Activated naive CD4-positive, alpha-beta T cell treated with anti-CD3 and anti-CD28 coated beads, Interleukin-2, amount 50 U/mL, for 72 hours (primary cell): ENCODE measurements at regions not wholly inside any gene's neighbourhood (a gene's known extent, or its start where the extent isn't known, plus 50 kb on each side); places are given as distances from the start of the nearest gene placed in this dataset.
"Not testable (repeated sequence)": the region's sequence is repeated elsewhere in the genome, so short reads cannot be mapped to it uniquely, and the experiment has no call there.

Experiments
- ATAC-seq, 2 donors: fragments of 150-1000 bp; cut with Tn5 transposase; 2 replicates each; pipeline ENCODE4 v1.10.0; 2021; ENCODE audit warnings: mild to moderate bottlenecking in 2 of 2, moderate library complexity in 2 of 2
- DNase-seq, 2 donors: peaks; one replicate each; pipeline ENCODE4 v3.0.0; 2021 to 2022; ENCODE audit warnings: low spot score in 2 of 2
- H3K27ac Mint-ChIP-seq, 2 donors: one replicate each; pipeline ENCODE4 v1.8.0; 2022; ENCODE audit warnings: mild to moderate bottlenecking in 2 of 2, mixed read lengths in 2 of 2
- H3K36me3 Mint-ChIP-seq, 2 donors: one replicate each; pipeline ENCODE4 v1.8.0; 2022; ENCODE audit warnings: mixed read lengths in 2 of 2
- H3K9me3 Mint-ChIP-seq, 2 donors: one replicate each; pipeline ENCODE4 v1.8.0; 2022; ENCODE audit warnings: mixed read lengths in 2 of 2

DNA sequence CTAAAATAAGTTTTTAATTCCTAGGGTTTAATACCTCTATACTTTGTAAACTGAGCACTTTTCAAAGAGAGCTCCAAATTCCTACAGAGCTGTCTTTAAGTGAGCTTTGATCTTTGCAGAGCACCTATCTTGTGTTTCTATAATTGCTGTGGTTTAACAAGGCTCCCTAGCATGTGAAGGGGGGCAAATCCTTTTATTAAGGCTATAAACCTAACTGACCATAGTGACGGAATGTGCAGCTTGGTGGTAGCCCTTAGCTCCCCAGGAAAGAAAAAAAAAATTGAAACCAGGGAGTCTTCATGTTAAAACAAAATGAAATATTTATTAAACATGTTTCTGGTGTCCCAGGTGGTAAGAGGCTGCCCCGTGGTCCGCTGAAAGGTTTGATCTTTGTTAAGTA lies 78.6 kb upstream of the ETAA1 start:
- no peaks in the 10 kb centered on the region for H3K36me3 Mint-ChIP-seq

GRCh38 chr2:67318993-67319481 lies 78.1 kb upstream of the ETAA1 start:
- DNase-seq (no peak), ATAC-seq (no peak)
- H3K9me3 Mint-ChIP-seq, result no peaks in the 10 kb centered on the region
- no peak overlapping the region for H3K27ac Mint-ChIP-seq
- no peaks in the 10 kb centered on the region for H3K36me3 Mint-ChIP-seq

More for the DNA sequence above, 78.6 kb upstream of the ETAA1 start:
- no peak for ATAC-seq
- DNase-seq, result no peak
- H3K9me3 Mint-ChIP-seq, result no peaks in the 10 kb centered on the region
- no peak overlapping the region for H3K27ac Mint-ChIP-seq

- no peaks in the 10 kb centered on the region for H3K36me3 Mint-ChIP-seq
- DNase-seq, result no peak
- no peak overlapping the region for H3K27ac Mint-ChIP-seq
- H3K9me3 Mint-ChIP-seq, result no peaks in the 10 kb centered on the region
- no peak for ATAC-seq
These were observed 76.1 kb upstream of the ETAA1 start for GRCh38 chr2:67320861-67321587.

DNA sequence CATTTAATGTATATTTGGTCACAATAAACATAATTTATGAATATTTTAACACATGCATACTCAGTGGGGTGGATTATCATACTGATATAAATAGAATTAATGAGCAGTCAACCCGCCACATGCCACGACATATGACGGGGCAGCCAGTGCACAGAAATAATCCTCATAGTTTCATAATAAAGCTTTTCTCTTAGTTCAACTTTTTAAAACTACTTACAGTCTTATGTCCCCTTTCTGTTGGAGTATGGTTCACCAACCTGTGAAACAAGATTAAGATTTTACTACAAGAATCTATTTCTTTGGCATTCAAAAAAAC lies 75.6 kb upstream of the ETAA1 start:
- DNase-seq (no peak), ATAC-seq (no peak)
- Mint-ChIP-seq H3K36me3 (no peaks in the 10 kb centered on the region), H3K9me3 (no peaks in the 10 kb centered on the region), H3K27ac (no peak overlapping the region)

- H3K27ac Mint-ChIP-seq, result no peak overlapping the region
- H3K36me3 Mint-ChIP-seq, result no peaks in the 10 kb centered on the region
- no peaks in the 10 kb centered on the region for H3K9me3 Mint-ChIP-seq
- DNase-seq, result no peak
- no peak for ATAC-seq
These were observed 74.7 kb upstream of the ETAA1 start for GRCh38 chr2:67322353-67323001.

- no peaks in the 10 kb centered on the region for H3K36me3 Mint-ChIP-seq
- DNase-seq, result no peak
- no peaks in the 10 kb centered on the region for H3K9me3 Mint-ChIP-seq
- no peak for ATAC-seq
- no peak overlapping the region for H3K27ac Mint-ChIP-seq
These were observed 73.7 kb upstream of the ETAA1 start for GRCh38 chr2:67323209-67323991.

DNA sequence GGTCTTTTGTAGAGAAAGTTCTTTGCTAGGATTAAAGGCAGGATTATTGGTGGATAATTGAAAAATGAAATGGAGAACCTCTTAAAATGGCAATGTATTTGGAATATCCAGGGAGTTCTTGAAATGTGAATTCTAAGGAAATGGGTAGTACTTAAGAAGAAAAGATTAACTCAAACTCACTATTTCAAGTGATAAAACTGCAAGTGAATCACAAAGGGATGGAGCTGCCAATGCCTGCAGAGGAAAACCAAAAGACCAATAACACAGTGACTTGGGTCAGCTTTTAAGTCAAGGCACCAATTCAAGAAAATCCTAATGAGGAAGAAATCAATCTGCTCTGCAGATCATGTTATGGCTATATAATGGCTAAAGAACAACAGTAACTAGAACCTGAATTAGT lies 67.6 kb upstream of the ETAA1 start:
- Mint-ChIP-seq H3K9me3 (no peaks in the 10 kb centered on the region), H3K27ac (no peak overlapping the region), H3K36me3 (no peaks in the 10 kb centered on the region)
- DNase-seq, result no peak
- no peak for ATAC-seq

DNA sequence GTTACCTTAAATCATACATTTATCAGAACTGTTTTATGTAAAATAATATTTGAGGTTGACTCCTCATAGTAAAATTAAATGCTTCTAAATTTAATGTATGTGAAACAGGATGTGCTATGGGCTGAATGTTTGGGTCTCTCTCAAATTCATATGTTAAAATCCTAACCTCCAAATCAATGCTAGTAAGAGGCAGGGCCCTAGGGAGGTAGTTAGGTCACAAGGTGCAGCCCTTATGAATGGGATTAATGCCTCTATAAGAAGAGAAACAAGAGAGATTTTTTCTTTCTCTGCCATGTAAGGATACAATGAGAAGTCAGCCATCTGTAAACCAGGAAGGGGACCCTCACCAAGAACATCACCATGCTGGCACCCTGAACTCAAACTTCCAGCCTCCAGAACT lies 67.2 kb upstream of the ETAA1 start:
- no peak overlapping the region for H3K27ac Mint-ChIP-seq
- H3K9me3 Mint-ChIP-seq, result no peaks in the 10 kb centered on the region
- DNase-seq, result no peak
- H3K36me3 Mint-ChIP-seq, result no peaks in the 10 kb centered on the region
- no peak for ATAC-seq

DNA sequence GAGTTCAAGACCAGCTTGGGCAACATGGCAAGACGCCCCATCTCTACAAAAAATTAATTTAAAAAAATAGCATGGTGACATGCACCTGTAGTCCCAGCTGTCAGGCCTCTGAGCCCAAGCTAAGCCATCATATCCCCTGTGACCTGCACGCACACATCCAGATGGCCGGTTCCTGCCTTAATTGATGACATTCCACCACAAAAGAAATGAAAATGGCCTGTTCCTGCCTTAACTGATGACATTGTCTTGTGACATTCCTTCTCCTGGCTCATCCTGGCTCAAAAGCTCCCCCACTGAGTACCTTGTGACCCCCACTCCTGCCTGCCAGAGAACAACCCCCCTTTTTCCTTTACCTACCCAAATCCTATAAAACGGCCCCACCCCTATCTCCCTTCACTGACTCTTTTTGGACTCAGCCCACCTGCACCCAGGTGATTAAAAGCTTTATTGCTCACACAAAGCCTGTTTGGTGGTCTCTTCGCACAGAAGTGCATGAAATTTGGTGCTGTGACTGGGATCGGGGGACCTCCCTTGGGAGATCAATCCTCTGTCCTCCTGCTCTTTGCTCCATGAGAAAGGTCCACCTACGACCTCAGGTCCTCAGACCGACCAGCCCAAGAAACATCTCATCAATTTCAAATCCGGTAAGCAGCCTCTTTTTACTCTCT lies 65.6 kb upstream of the ETAA1 start:
- not testable (repeated sequence) for H3K9me3 Mint-ChIP-seq, DNase-seq, ATAC-seq, H3K36me3 Mint-ChIP-seq
- peak overlapping the region in 1 of 2 donors; percentile 38 for H3K27ac Mint-ChIP-seq

GRCh38 chr2:67337903-67338302 lies 59.2 kb upstream of the ETAA1 start:
- ATAC-seq, result no peak
- H3K27ac Mint-ChIP-seq, result no peak overlapping the region

GRCh38 chr2:67338601-67339233 lies 58.4 kb upstream of the ETAA1 start:
- Mint-ChIP-seq H3K36me3 (no peaks in the 10 kb centered on the region), H3K9me3 (no peaks in the 10 kb centered on the region), H3K27ac (no peak overlapping the region)
- no peak for DNase-seq
- ATAC-seq, result no peak

More at GRCh38 chr2:67337903-67338302, 59.2 kb upstream of the ETAA1 start:
- H3K36me3 Mint-ChIP-seq, result no peaks in the 10 kb centered on the region
- DNase-seq, result no peak
- H3K9me3 Mint-ChIP-seq, result no peaks in the 10 kb centered on the region

- no peak overlapping the region for H3K27ac Mint-ChIP-seq
These were observed 57.8 kb upstream of the ETAA1 start for GRCh38 chr2:67339234-67339885.

GRCh38 chr2:67340133-67341011 lies 56.8 kb upstream of the ETAA1 start:
- Mint-ChIP-seq H3K36me3 (no peaks in the 10 kb centered on the region), H3K9me3 (no peaks in the 10 kb centered on the region), H3K27ac (no peak overlapping the region)
- no peak for DNase-seq
- ATAC-seq, result no peak

More at GRCh38 chr2:67339234-67339885, 57.8 kb upstream of the ETAA1 start:
- DNase-seq, result no peak
- Mint-ChIP-seq H3K9me3 (no peaks in the 10 kb centered on the region), H3K36me3 (no peaks in the 10 kb centered on the region)
- no peak for ATAC-seq

GRCh38 chr2:67341012-67341318 lies 56.2 kb upstream of the ETAA1 start:
- no peaks in the 10 kb centered on the region for H3K9me3 Mint-ChIP-seq
- no peaks in the 10 kb centered on the region for H3K36me3 Mint-ChIP-seq

GRCh38 chr2:67341336-67341735 lies 55.8 kb upstream of the ETAA1 start:
- H3K36me3 Mint-ChIP-seq, result no peaks in the 10 kb centered on the region
- DNase-seq (no peak), ATAC-seq (no peak)
- H3K9me3 Mint-ChIP-seq, result no peaks in the 10 kb centered on the region
- no peak overlapping the region for H3K27ac Mint-ChIP-seq

More at GRCh38 chr2:67341012-67341318, 56.2 kb upstream of the ETAA1 start:
- DNase-seq (no peak), ATAC-seq (no peak)
- H3K27ac Mint-ChIP-seq, result no peak overlapping the region
